ENCODE measurements at regions not wholly inside any gene's neighbourhood (a gene's known extent, or its start where the extent isn't known, plus 50 kb on each side); places are given as distances from the start of the nearest gene placed in this dataset.

DNA sequence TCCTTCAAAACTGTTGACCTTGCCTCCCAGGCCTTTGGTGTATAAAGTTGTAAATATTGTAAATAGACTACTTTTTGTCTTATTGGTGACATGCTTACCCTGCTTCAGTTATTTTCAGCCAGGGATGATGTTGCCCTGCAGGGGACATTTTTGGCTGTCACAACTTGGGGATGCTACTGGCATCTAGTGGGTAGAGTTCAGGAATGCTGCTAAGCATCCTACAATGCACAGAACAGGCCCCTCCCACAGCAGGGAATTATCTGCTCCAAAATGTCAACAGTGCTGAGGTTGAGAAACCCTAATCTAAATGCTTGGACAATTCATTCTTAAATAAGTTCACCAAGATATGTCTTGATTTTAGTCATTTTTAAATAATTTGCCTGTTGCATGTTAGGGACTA, 459.8 kb downstream of the PMP22 start:
- Histone ChIP-seq H3K27me3 (ENCODE audit: control insufficient read depth, insufficient read depth, low read length, poor library complexity, severe bottlenecking) (no peaks in the 10 kb centered on the region), H3K36me3 (ENCODE audit: control insufficient read depth, insufficient read depth, low read length) (no peaks in the 10 kb centered on the region), H3K4me1 (ENCODE audit: control insufficient read depth, insufficient read depth, low read length) (no peaks in the 10 kb centered on the region), H3K4me3 (ENCODE audit: low read length) (no peak overlapping the region), H3K9ac (ENCODE audit: extremely low read depth, low read length, poor library complexity, severe bottlenecking) (no peak overlapping the region), H3K27ac (ENCODE audit: low read depth, low read length) (no peak overlapping the region), H3K9me3 (ENCODE audit: control insufficient read depth, low read length) (peaks cover 15% of the 10 kb centered on the region)
- H3K36me3 Mint-ChIP-seq (ENCODE audit: low read depth) = no peaks in the 10 kb centered on the region
- H3K4me3 Mint-ChIP-seq = no peak overlapping the region
- H3K9me3 Mint-ChIP-seq = peaks cover 12% of the 10 kb centered on the region
- no peaks in the 10 kb centered on the region for H3K27me3 Mint-ChIP-seq (ENCODE audit: insufficient read depth)
- TF ChIP-seq, protein P1, sequence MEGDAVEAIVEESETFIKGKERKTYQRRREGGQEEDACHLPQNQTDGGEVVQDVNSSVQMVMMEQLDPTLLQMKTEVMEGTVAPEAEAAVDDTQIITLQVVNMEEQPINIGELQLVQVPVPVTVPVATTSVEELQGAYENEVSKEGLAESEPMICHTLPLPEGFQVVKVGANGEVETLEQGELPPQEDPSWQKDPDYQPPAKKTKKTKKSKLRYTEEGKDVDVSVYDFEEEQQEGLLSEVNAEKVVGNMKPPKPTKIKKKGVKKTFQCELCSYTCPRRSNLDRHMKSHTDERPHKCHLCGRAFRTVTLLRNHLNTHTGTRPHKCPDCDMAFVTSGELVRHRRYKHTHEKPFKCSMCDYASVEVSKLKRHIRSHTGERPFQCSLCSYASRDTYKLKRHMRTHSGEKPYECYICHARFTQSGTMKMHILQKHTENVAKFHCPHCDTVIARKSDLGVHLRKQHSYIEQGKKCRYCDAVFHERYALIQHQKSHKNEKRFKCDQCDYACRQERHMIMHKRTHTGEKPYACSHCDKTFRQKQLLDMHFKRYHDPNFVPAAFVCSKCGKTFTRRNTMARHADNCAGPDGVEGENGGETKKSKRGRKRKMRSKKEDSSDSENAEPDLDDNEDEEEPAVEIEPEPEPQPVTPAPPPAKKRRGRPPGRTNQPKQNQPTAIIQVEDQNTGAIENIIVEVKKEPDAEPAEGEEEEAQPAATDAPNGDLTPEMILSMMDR (conservative IDR thresholded peaks at IDR 0.05) = peak; percentile 62
- no peak overlapping the region for H3K27ac Mint-ChIP-seq
- peak; percentile 73 for DNase-seq
- no peaks in the 10 kb centered on the region for H3K4me1 Mint-ChIP-seq

DNA sequence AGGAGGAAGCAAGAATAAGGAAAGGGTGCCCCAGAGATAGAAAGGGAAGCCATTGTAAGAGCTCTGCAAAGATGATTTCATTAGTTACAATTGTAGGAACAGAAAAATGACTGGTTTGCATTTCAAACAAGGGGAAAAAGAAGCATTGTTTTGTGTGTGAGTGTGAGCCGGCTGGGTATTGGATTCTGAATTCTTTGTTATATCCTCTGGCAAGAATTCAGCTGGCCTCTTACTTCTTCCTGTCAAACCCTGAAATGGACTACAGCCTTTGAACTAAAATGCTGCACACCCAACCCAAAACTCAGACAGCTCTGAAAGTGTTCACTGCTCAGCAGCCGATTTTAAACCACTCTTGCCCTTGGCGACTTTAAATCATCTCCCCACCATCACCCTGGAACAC, 461.3 kb downstream of the PMP22 start:
- Histone ChIP-seq H3K4me1 (ENCODE audit: control insufficient read depth, insufficient read depth, low read length) (no peaks in the 10 kb centered on the region), H3K27me3 (ENCODE audit: control insufficient read depth, insufficient read depth, low read length, poor library complexity, severe bottlenecking) (no peaks in the 10 kb centered on the region), H3K4me3 (ENCODE audit: low read length) (no peak overlapping the region), H3K36me3 (ENCODE audit: control insufficient read depth, insufficient read depth, low read length) (no peaks in the 10 kb centered on the region), H3K9ac (ENCODE audit: extremely low read depth, low read length, poor library complexity, severe bottlenecking) (no peak overlapping the region), H3K27ac (ENCODE audit: low read depth, low read length) (no peak overlapping the region), H3K9me3 (ENCODE audit: control insufficient read depth, low read length) (peaks cover 13% of the 10 kb centered on the region)
- TF ChIP-seq, protein P1 (conservative IDR thresholded peaks at IDR 0.05) = no peak
- Mint-ChIP-seq H3K4me3 (no peak overlapping the region), H3K36me3 (ENCODE audit: low read depth) (no peaks in the 10 kb centered on the region), H3K27me3 (ENCODE audit: insufficient read depth) (no peaks in the 10 kb centered on the region), H3K9me3 (peaks cover 15% of the 10 kb centered on the region), H3K4me1 (no peaks in the 10 kb centered on the region), H3K27ac (no peak overlapping the region)
- WGBS, 2 experiments (ENCODE audit: insufficient coverage in 1 of 2, insufficient read length in 1 of 2) = 79 to 81% methylated on average over 2 to 3 of the region's 3 CpGs
- no peak for DNase-seq

DNA sequence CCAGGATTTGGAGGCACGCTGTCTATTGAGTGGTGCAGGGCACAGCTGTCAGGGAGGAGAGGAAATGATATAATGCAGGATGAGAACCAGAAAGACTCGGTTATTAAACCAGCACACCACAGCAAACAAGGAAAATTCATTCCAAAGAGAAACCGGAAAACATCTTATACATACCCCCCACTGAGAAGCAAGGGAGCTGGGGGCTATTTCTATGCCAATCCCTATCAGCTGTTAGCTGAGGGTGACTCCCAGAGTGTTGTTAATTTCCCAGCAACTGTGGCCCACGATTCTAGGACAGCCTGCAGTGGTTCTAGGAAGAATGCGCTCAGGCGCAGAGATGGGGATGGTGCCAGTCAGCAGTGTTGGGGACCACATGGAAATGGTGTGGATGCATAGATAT, 467.3 kb downstream of the PMP22 start:
- Mint-ChIP-seq H3K9me3 (peaks cover 7% of the 10 kb centered on the region), H3K27me3 (ENCODE audit: insufficient read depth) (no peaks in the 10 kb centered on the region), H3K27ac (no peak overlapping the region), H3K4me3 (no peak overlapping the region), H3K36me3 (ENCODE audit: low read depth) (no peaks in the 10 kb centered on the region), H3K4me1 (peaks cover 9% of the 10 kb centered on the region)
- H3K9me3 ChIP-seq (ENCODE audit: control insufficient read depth, low read length) = peaks cover 9% of the 10 kb centered on the region
- H3K36me3 ChIP-seq (ENCODE audit: control insufficient read depth, insufficient read depth, low read length) = no peaks in the 10 kb centered on the region
- 87 to 100% methylated on average over 1 to 5 of the region's 6 CpGs for WGBS, 2 experiments (ENCODE audit: insufficient coverage in 1 of 2, insufficient read length in 1 of 2)
- DNase-seq = no peak
- no peaks in the 10 kb centered on the region for H3K4me1 ChIP-seq (ENCODE audit: control insufficient read depth, insufficient read depth, low read length)
- no peaks in the 10 kb centered on the region for H3K27me3 ChIP-seq (ENCODE audit: control insufficient read depth, insufficient read depth, low read length, poor library complexity, severe bottlenecking)
- TF ChIP-seq, protein P1 (conservative IDR thresholded peaks at IDR 0.05) = no peak
- H3K9ac ChIP-seq (ENCODE audit: extremely low read depth, low read length, poor library complexity, severe bottlenecking) = no peak overlapping the region
- H3K4me3 ChIP-seq (ENCODE audit: low read length) = no peak overlapping the region
- H3K27ac ChIP-seq (ENCODE audit: low read depth, low read length) = no peak overlapping the region
